H1 (cell line): ENCODE measurements at regions not wholly inside any gene's neighbourhood (a gene's known extent, or its start where the extent isn't known, plus 50 kb on each side); places are given as distances from the start of the nearest gene placed in this dataset.

ENCODE experiments used
- CTCF ChIA-PET: fragments of 300-600 bp; sonication (Branson Sonifier 250); formaldehyde crosslinking; loops from one replicate; lab custom pipeline; 2021; ENCODE audit not compliant: partially characterized antibody; lab: Charles Lee
- POLR2A ChIA-PET: fragments of 300-600 bp; sonication (Branson Sonifier 250); formaldehyde crosslinking; loops from one replicate; lab custom pipeline; 2021; ENCODE audit warnings: inconsistent platforms; ENCODE audit not compliant: partially characterized antibody; lab: Charles Lee
- DNase-seq, 2 experiments: peaks; one replicate each; pipeline versions ENCODE4 v3.0.0 to v3.0.0-alpha.2; 2010 to 2022; ENCODE audit warnings: low spot score in 2 of 2, low read depth in 1 of 2, mixed read lengths in 1 of 2
- FAIRE-seq: peaks from 2 replicates; lab custom pipeline; 2011; peaks lifted over from hg19 to GRCh38; lab: Jason Lieb, UNC
- H2AFZ ChIP-seq: 2 replicates; pipeline ENCODE4 v1.8.1; 2012; ENCODE audit warnings: low read length, inconsistent platforms
- H2AK5ac ChIP-seq: 2 replicates; pipeline ENCODE4 v1.6.1; 2013; ENCODE audit warnings: low read depth, low read length
- H2BK120ac ChIP-seq: replicated peaks from 2 replicates; pipeline ENCODE3; 2013; ENCODE audit warnings: low read depth, low read length, inconsistent platforms
- H2BK12ac ChIP-seq: 2 replicates; pipeline ENCODE4 v1.6.1; 2013; ENCODE audit warnings: low read depth, low read length
- H2BK15ac ChIP-seq: 2 replicates; pipeline ENCODE4 v1.6.1; 2013; ENCODE audit warnings: low read length
- H2BK20ac ChIP-seq: 2 replicates; pipeline ENCODE4 v1.6.1; 2013; ENCODE audit warnings: low read length
- H2BK5ac ChIP-seq: 2 replicates; pipeline ENCODE4 v1.6.1; 2013; ENCODE audit warnings: low read depth, low read length
- H3K14ac ChIP-seq: 2 replicates; pipeline ENCODE4 v1.6.1; 2013; ENCODE audit warnings: inconsistent platforms; ENCODE audit not compliant: insufficient read length
- H3K18ac ChIP-seq: 2 replicates; pipeline ENCODE4 v1.6.1; 2013; ENCODE audit warnings: low read length; ENCODE audit errors: extremely low read depth
- H3K23ac ChIP-seq: 2 replicates; pipeline ENCODE4 v1.6.1; 2013; ENCODE audit warnings: inconsistent platforms; ENCODE audit not compliant: insufficient read length
- H3K23me2 ChIP-seq: 2 replicates; pipeline ENCODE4 v1.6.1; 2013; ENCODE audit warnings: low read depth, low read length
- H3K27ac ChIP-seq: 2 replicates; pipeline ENCODE4 v1.6.1; 2011; ENCODE audit warnings: low read depth, low read length, inconsistent platforms
- H3K27me3 ChIP-seq, 4 experiments: replicated peaks in 1 of 4; 1 replicate in 1 of 4; 2 replicates in 3 of 4; pipeline versions ENCODE4 v1.6.1 to v1.8.1; 2011 to 2013; ENCODE audit warnings: low read length in 3 of 4, mild to moderate bottlenecking in 3 of 4, inconsistent platforms in 2 of 4, mixed read lengths in 2 of 4, moderate library complexity in 1 of 4; ENCODE audit not compliant: control insufficient read depth in 3 of 4, insufficient read depth in 3 of 4; ENCODE audit errors: extremely low read depth in 1 of 4
- H3K36me3 ChIP-seq, 4 experiments: 2 replicates each; pipeline versions ENCODE4 v1.6.1 to v1.8.1; 2011 to 2013; ENCODE audit warnings: mild to moderate bottlenecking in 4 of 4, low read length in 3 of 4, moderate library complexity in 2 of 4, control low read depth in 1 of 4, inconsistent platforms in 1 of 4; ENCODE audit not compliant: insufficient read depth in 4 of 4, control insufficient read depth in 2 of 4
- H3K4ac ChIP-seq: replicated peaks from 2 replicates; pipeline ENCODE3; 2013; ENCODE audit warnings: low read length, low read depth, mixed read lengths, inconsistent platforms; ENCODE audit not compliant: insufficient read length
- H3K4me1 ChIP-seq, 4 experiments: replicated peaks in 1 of 4; 1 replicate in 1 of 4; 2 replicates in 3 of 4; pipeline versions ENCODE4 v1.6.1 to v1.8.1; 2011 to 2013; ENCODE audit warnings: low read length in 3 of 4, inconsistent platforms in 2 of 4, mixed read lengths in 1 of 4; ENCODE audit not compliant: insufficient read depth in 4 of 4, control insufficient read depth in 3 of 4
- H3K4me2 ChIP-seq, 2 experiments: 2 replicates each; pipeline versions ENCODE4 v1.6.1 to v1.8.1; 2011 to 2013; ENCODE audit warnings: low read depth in 2 of 2, low read length in 2 of 2, control low read depth in 1 of 2, inconsistent platforms in 1 of 2, mild to moderate bottlenecking in 1 of 2; ENCODE audit not compliant: insufficient read depth in 1 of 2
- H3K4me3 ChIP-seq, 4 experiments: fragments of 200-600, 300-600 bp in 1 of 4; sonication (generic), shearing (Covaris generic), sonication (Bioruptor Twin) in 1 of 4; 2 replicates each; pipeline versions ENCODE4 v1.5.1 to v1.8.1; 2011 to 2016; ENCODE audit warnings: low read length in 4 of 4, low read depth in 3 of 4, control low read depth in 2 of 4, inconsistent platforms in 2 of 4, mild to moderate bottlenecking in 2 of 4, mixed read lengths in 1 of 4, moderate library complexity in 1 of 4; ENCODE audit not compliant: insufficient read depth in 2 of 4; ENCODE audit errors: extremely low read depth in 1 of 4
- H3K56ac ChIP-seq: replicated peaks from 2 replicates; pipeline ENCODE3; 2013; ENCODE audit warnings: low read depth, mild to moderate bottlenecking, mixed read lengths, low read length, inconsistent platforms; ENCODE audit not compliant: insufficient read length
- H3K79me1 ChIP-seq: 2 replicates; pipeline ENCODE4 v1.6.1; 2013; ENCODE audit warnings: low read depth, low read length, control low read depth
- H3K79me2 ChIP-seq, 2 experiments: 2 replicates each; pipeline versions ENCODE4 v1.6.1 to v1.8.1; 2012 to 2013; ENCODE audit warnings: low read length in 2 of 2, mild to moderate bottlenecking in 2 of 2, inconsistent platforms in 1 of 2; ENCODE audit not compliant: insufficient read depth in 2 of 2, control insufficient read depth in 1 of 2
- H3K9ac ChIP-seq, 4 experiments: replicated peaks in 1 of 4; 1 replicate in 1 of 4; 2 replicates in 3 of 4; pipeline versions ENCODE4 v1.6.1 to v1.8.1; 2011 to 2013; ENCODE audit warnings: low read depth in 3 of 4, low read length in 3 of 4, control low read depth in 2 of 4, mild to moderate bottlenecking in 2 of 4, moderate library complexity in 2 of 4, inconsistent platforms in 1 of 4; ENCODE audit errors: extremely low read depth in 1 of 4
- H3K9me3 ChIP-seq, 2 experiments: 2 replicates each; pipeline versions ENCODE4 v1.6.1 to v1.8.1; 2012 to 2013; ENCODE audit warnings: mild to moderate bottlenecking in 2 of 2, moderate library complexity in 2 of 2, control low read depth in 1 of 2, inconsistent platforms in 1 of 2, low read depth in 1 of 2, low read length in 1 of 2, mixed read lengths in 1 of 2; ENCODE audit not compliant: insufficient read depth in 2 of 2
- H4K20me1 ChIP-seq, 2 experiments: replicated peaks in 1 of 2; 2 replicates each; pipeline versions ENCODE3 to v1.8.1; 2011 to 2013; ENCODE audit warnings: inconsistent platforms in 2 of 2, low read length in 2 of 2, mild to moderate bottlenecking in 1 of 2; ENCODE audit not compliant: insufficient read depth in 2 of 2, control insufficient read depth in 1 of 2
- H4K5ac ChIP-seq: 2 replicates; pipeline ENCODE4 v1.6.1; 2013; ENCODE audit warnings: low read length, low read depth, mixed read lengths, inconsistent platforms; ENCODE audit not compliant: insufficient read length
- H4K8ac ChIP-seq: 2 replicates; pipeline ENCODE4 v1.8.0; 2013; ENCODE audit warnings: mild to moderate bottlenecking, moderate library complexity, low read length, inconsistent platforms; ENCODE audit not compliant: insufficient read depth; ENCODE audit errors: extremely low read depth
- H4K91ac ChIP-seq: replicated peaks from 2 replicates; pipeline ENCODE3; 2013; ENCODE audit warnings: low read length, mixed read lengths, inconsistent platforms; ENCODE audit not compliant: insufficient read length
- CBX5 ChIP-seq: fragments of 300-800, 300-1000 bp; sonication (generic); IDR thresholded peaks from 2 replicates; pipeline ENCODE4 v1.7.1; 2016; ENCODE audit warnings: antibody characterized with exemption, low read length, low read depth
- EZH2 ChIP-seq: fragments of 200-600 bp; sonication (generic); IDR thresholded peaks from 2 replicates; pipeline ENCODE4 v1.7.1; 2012; ENCODE audit warnings: low read depth, mild to moderate bottlenecking, moderate library complexity, low read length, inconsistent platforms; ENCODE audit not compliant: severe bottlenecking
- FOSL1 ChIP-seq: IDR thresholded peaks from 2 replicates; pipeline ENCODE4 v1.6.1; 2011; ENCODE audit warnings: mild to moderate bottlenecking, low read depth, low read length, moderate library complexity; ENCODE audit not compliant: insufficient read depth
- KDM4A ChIP-seq: IDR thresholded peaks from one replicate; pipeline ENCODE4 v1.7.1; 2012; ENCODE audit warnings: low read depth, mild to moderate bottlenecking, moderate library complexity, low read length, inconsistent platforms; ENCODE audit not compliant: severe bottlenecking
- MAFK ChIP-seq: IDR thresholded peaks from 2 replicates; pipeline ENCODE4 v1.6.1; 2012; ENCODE audit warnings: low read depth, mild to moderate bottlenecking, improper control_type of control experiment, low read length
- RAD21 ChIP-seq, 2 experiments: IDR thresholded peaks in 1 of 2; conservative IDR thresholded peaks in 1 of 2; 2 replicates each; pipeline ENCODE4 v1.6.1; 2011; ENCODE audit warnings: low read depth in 2 of 2, low read length in 2 of 2, improper control_type of control experiment in 1 of 2, inconsistent platforms in 1 of 2, mild to moderate bottlenecking in 1 of 2, moderate library complexity in 1 of 2
- RFX5 ChIP-seq: IDR thresholded peaks from 2 replicates; pipeline ENCODE4 v1.6.1; 2011; ENCODE audit warnings: low read depth, low read length, improper control_type of control experiment, borderline replicate concordance
- SP2 ChIP-seq: IDR thresholded peaks from 2 replicates; pipeline ENCODE4 v1.6.1; 2012; ENCODE audit warnings: mild to moderate bottlenecking, low read length, inconsistent platforms
- SP4 ChIP-seq: IDR thresholded peaks from 2 replicates; pipeline ENCODE4 v1.6.1; 2012; ENCODE audit warnings: low read length, inconsistent platforms
- SUZ12 ChIP-seq: fragments of 200-600 bp; sonication (generic); IDR thresholded peaks from 2 replicates; pipeline ENCODE4 v1.6.1; 2012; ENCODE audit warnings: mild to moderate bottlenecking, inconsistent platforms, low read length, moderate library complexity, mixed read lengths
- USF2 ChIP-seq: IDR thresholded peaks from 2 replicates; pipeline ENCODE4 v1.6.1; 2011; ENCODE audit warnings: low read length, improper control_type of control experiment
- whole genome bisulfite sequencing, 2 experiments: shearing (Covaris generic) in 1 of 2; methylation state at CpG; one replicate each; pipeline versions ENCODE4 v1.1.6 to v1.1.7; 2013 to 2015; ENCODE audit warnings: low lambda C conversion rate in 2 of 2, mixed read lengths in 2 of 2, inconsistent platforms in 1 of 2, low coverage in 1 of 2, missing lambda C conversion rate in 1 of 2; ENCODE audit not compliant: insufficient replicate concordance in 2 of 2, insufficient coverage in 1 of 2, insufficient read length in 1 of 2; ENCODE audit errors: extremely low coverage in 1 of 2, missing lambda C conversion rate in 1 of 2; 5-methylcytosine and 5-hydroxymethylcytosine counted together

- no peak overlapping the region for H4K91ac ChIP-seq
- no peaks in the 10 kb centered on the region for H3K9me3 ChIP-seq
- no peak overlapping the region for H2BK15ac ChIP-seq
- H3K4me3 ChIP-seq: no peak overlapping the region
- H3K27me3 ChIP-seq: peaks cover 0 to 2% (median under 1%) of the 10 kb centered on the region in 4 experiments; a peak in 2 of 7 replicates
- no peak overlapping the region for H3K56ac ChIP-seq
- DNase-seq (no peak), FAIRE-seq (no peak)
- no peak overlapping the region for H4K8ac ChIP-seq
- WGBS, 2 experiments: 94% methylated on average over 4 of the region's 4 CpGs; no CpG with 5 or more reads in 1 of the 2 experiments
- H3K79me1 ChIP-seq: no peaks in the 10 kb centered on the region
- no peak overlapping the region for H4K5ac ChIP-seq
- H3K4ac ChIP-seq: no peak overlapping the region
- ChIA-PET POLR2A (no interaction called here), CTCF (interaction anchor here (0.8 to 4.0 kb wide), 3 partner anchors 10 to 21 kb away, joined by 3 to 18 read pairs (median 4); no protein-coding TSS in a partner anchor)
- H3K36me3 ChIP-seq: no peaks in the 10 kb centered on the region
- H3K18ac ChIP-seq: no peak overlapping the region
- no peak overlapping the region for H3K27ac ChIP-seq
- no peaks in the 10 kb centered on the region for H3K79me2 ChIP-seq
- H3K4me2 ChIP-seq: no peak overlapping the region
- H2BK5ac ChIP-seq: no peak overlapping the region
- no peaks in the 10 kb centered on the region for H4K20me1 ChIP-seq
- no peak overlapping the region for H2BK120ac ChIP-seq
- no peak overlapping the region for H2BK12ac ChIP-seq
- no peak overlapping the region for H3K9ac ChIP-seq
- H3K4me1 ChIP-seq: no peaks in the 10 kb centered on the region
- H2AK5ac ChIP-seq: no peak overlapping the region
- H2AFZ ChIP-seq: no peak overlapping the region
- H3K14ac ChIP-seq: no peak overlapping the region
- no peak overlapping the region for H3K23ac ChIP-seq
- no peaks in the 10 kb centered on the region for H3K23me2 ChIP-seq
- no peak overlapping the region for H2BK20ac ChIP-seq
- TF ChIP-seq MAFK: no peak
- no peak for TF ChIP-seq USF2
- TF ChIP-seq SP2: no peak
- TF ChIP-seq EZH2: no peak
- no peak for TF ChIP-seq SP4
- no peak for TF ChIP-seq RFX5
- TF ChIP-seq RAD21 (IDR thresholded peaks at IDR 0.05 in 1 of 2, conservative IDR thresholded peaks at IDR 0.05 in 1 of 2; ENCODE audit: low read depth in 2 of 2, low read length in 2 of 2): no peak
- TF ChIP-seq SUZ12: no peak
- no peak for TF ChIP-seq KDM4A
- no peak for TF ChIP-seq CBX5
- TF ChIP-seq FOSL1: no peak
These were observed 275.3 kb downstream of the MTX2 start for GRCh38 chr2:176544557-176544956.
